CD4-positive, alpha-beta T cell (primary cell): ENCODE measurements at regions not wholly inside any gene's neighbourhood (a gene's known extent, or its start where the extent isn't known, plus 50 kb on each side); places are given as distances from the start of the nearest gene placed in this dataset.

Experiments
- ATAC-seq: fragments of 200-7000 bp; cut with Tn5 transposase; one replicate; pipeline ENCODE4 v1.10.0; 2022; ENCODE audit warnings: mild to moderate bottlenecking; ENCODE audit not compliant: poor library complexity
- CTCF ChIA-PET: fragments of 350-600 bp; sonication (Branson Sonifier 250); formaldehyde crosslinking; loops from one replicate; lab custom pipeline; 2021; ENCODE audit warnings: antibody characterized with exemption, inconsistent platforms; lab: Charles Lee
- POLR2A ChIA-PET: fragments of 350-600 bp; sonication (Branson Sonifier 250); formaldehyde crosslinking; loops from one replicate; lab custom pipeline; 2021; ENCODE audit warnings: antibody characterized with exemption, inconsistent platforms; lab: Charles Lee
- DNase-seq, 14 experiments: peaks; one replicate each; pipeline ENCODE4 v3.0.0-alpha.2; 2013 to 2020; ENCODE audit warnings: mixed read lengths in 2 of 14
- H3K27ac ChIP-seq, 2 donors: one replicate each; pipeline versions ENCODE4 v1.5.1 to v1.7.0; 2013; ENCODE audit warnings: low read length in 2 of 2, low read depth in 1 of 2, mild to moderate bottlenecking in 1 of 2
- H3K27me3 ChIP-seq, 2 experiments: 1 replicate in 1 of 2; 2 replicates in 1 of 2; pipeline versions ENCODE4 v1.6.1 to v1.7.0; 2013; ENCODE audit warnings: low read length in 2 of 2, control low read depth in 1 of 2, mild to moderate bottlenecking in 1 of 2, moderate library complexity in 1 of 2; ENCODE audit not compliant: insufficient read depth in 2 of 2, control insufficient read depth in 1 of 2
- H3K36me3 ChIP-seq: one replicate; pipeline ENCODE4 v1.6.1; 2013; ENCODE audit warnings: low read length, control low read depth; ENCODE audit not compliant: insufficient read depth
- H3K4me1 ChIP-seq: one replicate; pipeline ENCODE4 v1.6.1; 2013; ENCODE audit warnings: low read length, control low read depth; ENCODE audit not compliant: insufficient read depth
- H3K4me3 ChIP-seq: one replicate; pipeline ENCODE4 v1.5.1; 2013; ENCODE audit warnings: mild to moderate bottlenecking, low read length, moderate library complexity
- H3K9me3 ChIP-seq, 2 experiments: 1 replicate in 1 of 2; 2 replicates in 1 of 2; pipeline versions ENCODE4 v1.6.1 to v1.7.0; 2013; ENCODE audit warnings: low read length in 2 of 2, mild to moderate bottlenecking in 2 of 2, control low read depth in 1 of 2, moderate library complexity in 1 of 2; ENCODE audit not compliant: control insufficient read depth in 1 of 2, insufficient read depth in 1 of 2
- H3K27ac Mint-ChIP-seq: one replicate; pipeline ENCODE4 v1.8.0; 2020; ENCODE audit warnings: mixed read lengths
- H3K27me3 Mint-ChIP-seq: one replicate; pipeline ENCODE4 v1.8.0; 2021; ENCODE audit warnings: mixed read lengths
- H3K36me3 Mint-ChIP-seq: one replicate; pipeline ENCODE4 v1.8.0; 2021; ENCODE audit warnings: low read depth, mixed read lengths
- H3K4me1 Mint-ChIP-seq: one replicate; pipeline ENCODE4 v1.8.0; 2021; ENCODE audit warnings: low read depth, mixed read lengths
- H3K4me3 Mint-ChIP-seq: one replicate; pipeline ENCODE4 v1.8.0; 2020; ENCODE audit warnings: mild to moderate bottlenecking, mixed read lengths
- H3K9me3 Mint-ChIP-seq: one replicate; pipeline ENCODE4 v1.8.0; 2020; ENCODE audit warnings: mixed read lengths
- CTCF ChIP-seq: fragments of 200-600 bp; IDR thresholded peaks from one replicate; pipeline ENCODE4 v1.8.0; 2022; ENCODE audit warnings: antibody characterized with exemption, mild to moderate bottlenecking
- intact Hi-C, 2 experiments: fragments of 100-400 bp; cut with DNase I in 1 of 2; cut with micrococcal nuclease in 1 of 2; formaldehyde crosslinking; loops; one replicate each; pipeline versions ENCODE4 v1.15.1 to v1.9.0; 2023 to 2025; cut with DNase I, micrococcal nuclease

GRCh38 chr12:24707334-24707733 lies 241.6 kb downstream of the BCAT1 start:
- no peak overlapping the region for H3K4me3 Mint-ChIP-seq
- CTCF ChIA-PET = no interaction called here
- no peak for TF ChIP-seq CTCF

GRCh38 chr12:24705741-24706358 lies 243.1 kb downstream of the BCAT1 start:
- intact Hi-C loops = no loop called here
- no peaks in the 10 kb centered on the region for H3K27me3 Mint-ChIP-seq
- H3K27ac ChIP-seq = no peak overlapping the region
- H3K27ac Mint-ChIP-seq = no peak overlapping the region
- ATAC-seq (no peak), DNase-seq (peak in 3 of 14 experiments; percentile 7 to 28 (median 25))
- TF ChIP-seq CTCF = no peak
- H3K36me3 ChIP-seq = no peaks in the 10 kb centered on the region
- H3K4me3 ChIP-seq = no peak overlapping the region
- H3K9me3 Mint-ChIP-seq = no peaks in the 10 kb centered on the region
- no peaks in the 10 kb centered on the region for H3K9me3 ChIP-seq
- ChIA-PET CTCF (no interaction called here), POLR2A (no interaction called here)
- no peak overlapping the region for H3K4me3 Mint-ChIP-seq
- no peaks in the 10 kb centered on the region for H3K36me3 Mint-ChIP-seq
- no peaks in the 10 kb centered on the region for H3K4me1 ChIP-seq
- no peaks in the 10 kb centered on the region for H3K4me1 Mint-ChIP-seq
- H3K27me3 ChIP-seq = no peaks in the 10 kb centered on the region

More at GRCh38 chr12:24707334-24707733, 241.6 kb downstream of the BCAT1 start:
- Histone ChIP-seq H3K27ac (no peak overlapping the region), H3K4me1 (no peaks in the 10 kb centered on the region), H3K9me3 (no peaks in the 10 kb centered on the region), H3K4me3 (no peak overlapping the region), H3K36me3 (no peaks in the 10 kb centered on the region), H3K27me3 (no peaks in the 10 kb centered on the region)
- H3K36me3 Mint-ChIP-seq = no peaks in the 10 kb centered on the region
- intact Hi-C loops = no loop called here
- POLR2A ChIA-PET = no interaction called here
- no peak overlapping the region for H3K27ac Mint-ChIP-seq
- ATAC-seq = no peak
- no peak for DNase-seq
- no peaks in the 10 kb centered on the region for H3K9me3 Mint-ChIP-seq
- no peaks in the 10 kb centered on the region for H3K4me1 Mint-ChIP-seq
- no peaks in the 10 kb centered on the region for H3K27me3 Mint-ChIP-seq

GRCh38 chr12:24705216-24705615 lies 243.7 kb downstream of the BCAT1 start:
- H3K27me3 ChIP-seq = no peaks in the 10 kb centered on the region
- no peak overlapping the region for H3K4me3 ChIP-seq
- H3K9me3 Mint-ChIP-seq = no peaks in the 10 kb centered on the region
- H3K27ac Mint-ChIP-seq = no peak overlapping the region
- no peak overlapping the region for H3K4me3 Mint-ChIP-seq
- H3K4me1 Mint-ChIP-seq = no peaks in the 10 kb centered on the region
- H3K36me3 Mint-ChIP-seq = no peaks in the 10 kb centered on the region
- no peak for TF ChIP-seq CTCF
- H3K4me1 ChIP-seq = no peaks in the 10 kb centered on the region
- ATAC-seq (no peak), DNase-seq (no peak)
- intact Hi-C loops = no loop called here
- no peak overlapping the region for H3K27ac ChIP-seq
- no peaks in the 10 kb centered on the region for H3K36me3 ChIP-seq
- H3K9me3 ChIP-seq = no peaks in the 10 kb centered on the region
- CTCF ChIA-PET = no interaction called here
- no peaks in the 10 kb centered on the region for H3K27me3 Mint-ChIP-seq
- POLR2A ChIA-PET = no interaction called here
